ENCODE measurements at regions not wholly inside any gene's neighbourhood (a gene's known extent, or its start where the extent isn't known, plus 50 kb on each side); places are given as distances from the start of the nearest gene placed in this dataset.

- no peak for TF ChIP-seq RAD21 (IDR thresholded peaks at IDR 0.05; ENCODE audit: low read depth)
- TF ChIP-seq EGR1 (IDR thresholded peaks at IDR 0.05), result no peak
- TF ChIP-seq EP300 (IDR thresholded peaks at IDR 0.05; ENCODE audit: borderline replicate concordance), result no peak
- TF ChIP-seq YY1 (IDR thresholded peaks at IDR 0.05; ENCODE audit: low read depth), result no peak
- no peak for TF ChIP-seq TCF12 (IDR thresholded peaks at IDR 0.05; ENCODE audit: low read depth)
- TF ChIP-seq FOXM1 (IDR thresholded peaks at IDR 0.05; ENCODE audit: borderline replicate concordance, low read depth), result no peak
- TF ChIP-seq TAF1 (IDR thresholded peaks at IDR 0.05; ENCODE audit: low read depth), result no peak
Measured at GRCh38 chr2:14569294-14569693, 63.2 kb upstream of the LRATD1 start.

All from Ishikawa (cell line).